HepG2 (cell line): ENCODE measurements at regions not wholly inside any gene's neighbourhood (a gene's known extent, or its start where the extent isn't known, plus 50 kb on each side); places are given as distances from the start of the nearest gene placed in this dataset.

Experiments
- ATAC-seq: fragments of 200-7000 bp; cut with Tn5 transposase; 3 replicates; pipeline ENCODE4 v1.9.1; 2020; ENCODE audit warnings: mild to moderate bottlenecking, moderate library complexity
- BruUV-seq: library from RNA; stranded (reverse); fragments of 400-500 nt; replicated peaks from 2 replicates; lab custom pipeline; 2021; lab: Mats Ljungman, UMichigan
- CTCF ChIA-PET: fragments of 300-600 bp; formaldehyde crosslinking; extraction: SDS; loops from one replicate; lab custom pipeline; 2021; ENCODE audit warnings: low total read pairs, inconsistent platforms, low intra/inter-chr PET ratio; lab: Yijun Ruan, JAX
- POLR2A ChIA-PET: fragments of 350-600 bp; sonication (Branson Sonifier 250); formaldehyde crosslinking; loops from one replicate; lab custom pipeline; 2020; ENCODE audit warnings: antibody characterized with exemption, inconsistent platforms; lab: Yijun Ruan, JAX
- DNase-seq: peaks from one replicate; pipeline ENCODE4 v3.0.0-alpha.2; 2015; ENCODE audit warnings: low spot score
- FAIRE-seq: peaks from 3 replicates; lab custom pipeline; 2011; peaks lifted over from hg19 to GRCh38; lab: Jason Lieb, UNC
- H2AFZ ChIP-seq: one replicate; pipeline ENCODE4 v1.6.1; 2011; ENCODE audit warnings: low read length, inconsistent platforms
- H3K27ac ChIP-seq: fragments of 300-600 bp; 3 replicates; pipeline ENCODE4 v1.8.0; 2011; ENCODE audit warnings: mixed run types, mild to moderate bottlenecking, mixed read lengths, low read length, inconsistent platforms; ENCODE audit not compliant: insufficient read depth; ENCODE audit errors: extremely low read length
- H3K27me3 ChIP-seq, 2 experiments: fragments of 200-600 bp in 1 of 2; 2 replicates in 1 of 2; 3 replicates in 1 of 2; pipeline versions ENCODE4 v1.6.0 to v1.8.0; 2011; ENCODE audit warnings: low read length in 2 of 2, mild to moderate bottlenecking in 2 of 2, moderate library complexity in 2 of 2, inconsistent platforms in 1 of 2; ENCODE audit not compliant: insufficient read depth in 2 of 2, control insufficient read depth in 1 of 2
- H3K36me3 ChIP-seq, 2 experiments: fragments of 200-600 bp in 1 of 2; replicated peaks in 1 of 2; 2 replicates in 1 of 2; 3 replicates in 1 of 2; pipeline versions ENCODE4 v1.5.1 to v1.8.0; 2011; ENCODE audit warnings: low read length in 2 of 2, inconsistent platforms in 1 of 2; ENCODE audit not compliant: insufficient read depth in 2 of 2, control insufficient read depth in 1 of 2
- H3K4me1 ChIP-seq: 2 replicates; pipeline ENCODE4 v1.5.1; 2012; ENCODE audit warnings: low read length, inconsistent platforms; ENCODE audit not compliant: insufficient read depth
- H3K4me2 ChIP-seq: 2 replicates; pipeline ENCODE4 v1.6.0; 2011; ENCODE audit warnings: low read depth, low read length, inconsistent platforms
- H3K4me3 ChIP-seq, 3 experiments: fragments of 200-600 bp in 1 of 3; sonication (generic), shearing (Covaris generic) in 1 of 3; replicated peaks in 1 of 3; 2 replicates each; pipeline ENCODE4 v1.5.1; 2011 to 2016; ENCODE audit warnings: low read length in 3 of 3, inconsistent platforms in 2 of 3, low read depth in 2 of 3, mild to moderate bottlenecking in 2 of 3, control low read depth in 1 of 3, mixed read lengths in 1 of 3; ENCODE audit not compliant: insufficient read depth in 1 of 3
- H3K79me2 ChIP-seq: one replicate; pipeline ENCODE4 v1.6.1; 2011; ENCODE audit warnings: low read length, inconsistent platforms; ENCODE audit not compliant: insufficient read depth
- H3K9ac ChIP-seq: 2 replicates; pipeline ENCODE4 v1.6.0; 2011; ENCODE audit warnings: mild to moderate bottlenecking, low read depth, low read length, inconsistent platforms; ENCODE audit not compliant: insufficient read depth
- H3K9me3 ChIP-seq: 2 replicates; pipeline ENCODE4 v1.5.1; 2012; ENCODE audit warnings: mild to moderate bottlenecking, low read length
- H4K20me1 ChIP-seq: 2 replicates; pipeline ENCODE4 v1.6.0; 2011; ENCODE audit warnings: inconsistent platforms, mild to moderate bottlenecking, low read length, moderate library complexity; ENCODE audit not compliant: insufficient read depth
- ARID2 ChIP-seq: sonication (generic); formaldehyde crosslinking; IDR thresholded peaks from 2 replicates; pipeline ENCODE4 v1.8.1; 2022; ENCODE audit warnings: mild to moderate bottlenecking, missing genetic modification reagents, borderline replicate concordance
- EED ChIP-seq: sonication (generic); formaldehyde crosslinking; IDR thresholded peaks from 2 replicates; pipeline ENCODE4 v1.5.0; 2020; ENCODE audit warnings: mild to moderate bottlenecking, missing genetic modification reagents
- GTF2F1 ChIP-seq: fragments of 150-350 bp; IDR thresholded peaks from 2 replicates; pipeline ENCODE4 v1.6.1; 2014; ENCODE audit warnings: low read length
- KLF12 ChIP-seq: sonication (generic); formaldehyde crosslinking; IDR thresholded peaks from 2 replicates; pipeline ENCODE4 v1.4.0; 2020; ENCODE audit warnings: missing genetic modification reagents, borderline replicate concordance
- MAFK ChIP-seq, 2 experiments: IDR thresholded peaks in 1 of 2; conservative IDR thresholded peaks in 1 of 2; 2 replicates each; pipeline ENCODE4 v1.6.1; 2011; ENCODE audit warnings: improper control_type of control experiment in 2 of 2, low read length in 2 of 2
- MTF2 ChIP-seq: sonication (generic); formaldehyde crosslinking; IDR thresholded peaks from 2 replicates; pipeline ENCODE4 v1.5.0; 2020; ENCODE audit warnings: missing genetic modification reagents, borderline replicate concordance
- NRL ChIP-seq: sonication (generic); formaldehyde crosslinking; IDR thresholded peaks from 2 replicates; pipeline ENCODE4 v1.5.0; 2020; ENCODE audit warnings: missing genetic modification reagents, mild to moderate bottlenecking, moderate library complexity, borderline replicate concordance
- RXRA ChIP-seq: sonication (generic); formaldehyde crosslinking; IDR thresholded peaks from 2 replicates; pipeline ENCODE4 v1.5.1; 2020; ENCODE audit warnings: missing genetic modification reagents
- SIX4 ChIP-seq: sonication (generic); formaldehyde crosslinking; IDR thresholded peaks from 2 replicates; pipeline ENCODE4 v1.4.0; 2020; ENCODE audit warnings: missing genetic modification reagents
- SKI ChIP-seq: fragments of 450-650 bp; IDR thresholded peaks from one replicate; pipeline ENCODE4 v1.6.1; 2018; ENCODE audit warnings: mild to moderate bottlenecking; ENCODE audit not compliant: partially characterized antibody
- SPEN ChIP-seq: sonication (generic); formaldehyde crosslinking; IDR thresholded peaks from 2 replicates; pipeline ENCODE4 v1.5.1; 2020; ENCODE audit warnings: low read depth, mild to moderate bottlenecking, missing genetic modification reagents
- TBP ChIP-seq: sonication (generic); formaldehyde crosslinking; IDR thresholded peaks from 2 replicates; pipeline ENCODE4 v1.5.0; 2020; ENCODE audit warnings: missing genetic modification reagents
- ZBTB3 ChIP-seq: sonication (generic); formaldehyde crosslinking; IDR thresholded peaks from 2 replicates; pipeline ENCODE4 v1.4.0; 2020; ENCODE audit warnings: low read depth, mild to moderate bottlenecking, moderate library complexity, missing genetic modification reagents, borderline replicate concordance
- WGBS: methylation state at CpG from one replicate; pipeline ENCODE4 v1.1.6; 2017; ENCODE audit warnings: low lambda C conversion rate; 5-methylcytosine and 5-hydroxymethylcytosine counted together
- in situ Hi-C: cut with HindIII; loops from 2 replicates; pipeline ENCODE4 v1.10.0; 2017; ENCODE audit warnings: low pct_unique_long_range_greater_than_20kb; ENCODE audit not compliant: extremely low pct_ligation_motif_present
- intact Hi-C: fragments of 100-400 bp; cut with micrococcal nuclease; formaldehyde crosslinking; loops from one replicate; pipeline ENCODE4 v1.10.0; 2022; ENCODE audit not compliant: unreplicated experiment
- TF ChIP-seq, protein P1 (sequence below): sonication (generic); formaldehyde crosslinking; IDR thresholded peaks from 2 replicates; pipeline ENCODE4 v1.5.1; 2020; ENCODE audit warnings: mild to moderate bottlenecking, missing genetic modification reagents, moderate library complexity
- TF ChIP-seq, protein P2 (sequence below): sonication (generic); formaldehyde crosslinking; IDR thresholded peaks from 2 replicates; pipeline ENCODE4 v1.8.1; 2023; ENCODE audit warnings: missing genetic modification reagents, inconsistent platforms, borderline replicate concordance
- TF ChIP-seq, protein P3 (sequence below): sonication (generic); formaldehyde crosslinking; IDR thresholded peaks from 2 replicates; pipeline ENCODE4 v1.4.0; 2020; ENCODE audit warnings: missing genetic modification reagents, borderline replicate concordance
- TF ChIP-seq, protein P4 (sequence below): sonication (generic); formaldehyde crosslinking; IDR thresholded peaks from 2 replicates; pipeline ENCODE4 v1.8.0; 2022; ENCODE audit warnings: missing genetic modification reagents, mild to moderate bottlenecking, moderate library complexity, borderline replicate concordance

DNA sequence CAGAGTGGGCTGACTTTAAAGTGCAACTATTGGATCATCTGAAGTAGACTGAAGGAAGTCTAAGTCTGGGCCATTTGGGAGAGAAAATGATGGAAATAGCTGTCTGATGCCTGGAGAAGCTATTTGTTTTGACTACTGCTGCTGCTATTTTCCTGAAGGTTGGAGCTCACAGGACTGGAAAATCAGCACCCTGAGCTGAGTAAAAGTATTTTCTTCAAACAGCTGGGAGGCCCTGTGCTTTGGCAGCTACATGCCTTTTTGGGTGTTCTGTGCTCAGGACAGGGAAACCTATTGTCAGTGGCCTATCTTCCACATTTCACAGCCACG is 302.6 kb downstream of the ENC1 start:
- CTCF ChIA-PET: no interaction called here
- no TSS peak for BruUV-seq
- Histone ChIP-seq H3K4me3 (no peak overlapping the region), H3K27me3 (peaks cover 0 to 7% of the 10 kb centered on the region in 2 experiments; a peak in 4 of 5 replicates), H2AFZ (no peak overlapping the region), H3K4me2 (no peak overlapping the region), H4K20me1 (no peaks in the 10 kb centered on the region), H3K4me1 (no peaks in the 10 kb centered on the region), H3K9me3 (no peaks in the 10 kb centered on the region), H3K9ac (no peak overlapping the region)
- FAIRE-seq (no peak), ATAC-seq (no peak)
- intact Hi-C loops: no loop called here
- TF ChIP-seq TBP: no peak
- no peak for TF ChIP-seq SIX4 (CRISPR knock-in tag)
- TF ChIP-seq, protein P1, sequence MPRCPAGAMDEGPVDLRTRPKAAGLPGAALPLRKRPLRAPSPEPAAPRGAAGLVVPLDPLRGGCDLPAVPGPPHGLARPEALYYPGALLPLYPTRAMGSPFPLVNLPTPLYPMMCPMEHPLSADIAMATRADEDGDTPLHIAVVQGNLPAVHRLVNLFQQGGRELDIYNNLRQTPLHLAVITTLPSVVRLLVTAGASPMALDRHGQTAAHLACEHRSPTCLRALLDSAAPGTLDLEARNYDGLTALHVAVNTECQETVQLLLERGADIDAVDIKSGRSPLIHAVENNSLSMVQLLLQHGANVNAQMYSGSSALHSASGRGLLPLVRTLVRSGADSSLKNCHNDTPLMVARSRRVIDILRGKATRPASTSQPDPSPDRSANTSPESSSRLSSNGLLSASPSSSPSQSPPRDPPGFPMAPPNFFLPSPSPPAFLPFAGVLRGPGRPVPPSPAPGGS: no peak
- TF ChIP-seq MTF2 (CRISPR knock-in tag): no peak
- no peak for TF ChIP-seq GTF2F1
- TF ChIP-seq SPEN: no peak
- no peak for TF ChIP-seq KLF12
- TF ChIP-seq, protein P2, sequence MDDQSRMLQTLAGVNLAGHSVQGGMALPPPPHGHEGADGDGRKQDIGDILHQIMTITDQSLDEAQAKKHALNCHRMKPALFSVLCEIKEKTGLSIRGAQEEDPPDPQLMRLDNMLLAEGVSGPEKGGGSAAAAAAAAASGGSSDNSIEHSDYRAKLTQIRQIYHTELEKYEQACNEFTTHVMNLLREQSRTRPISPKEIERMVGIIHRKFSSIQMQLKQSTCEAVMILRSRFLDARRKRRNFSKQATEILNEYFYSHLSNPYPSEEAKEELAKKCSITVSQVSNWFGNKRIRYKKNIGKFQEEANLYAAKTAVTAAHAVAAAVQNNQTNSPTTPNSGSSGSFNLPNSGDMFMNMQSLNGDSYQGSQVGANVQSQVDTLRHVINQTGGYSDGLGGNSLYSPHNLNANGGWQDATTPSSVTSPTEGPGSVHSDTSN: no peak
- no peak for TF ChIP-seq MAFK (conservative IDR thresholded peaks at IDR 0.05 in 1 of 2, IDR thresholded peaks at IDR 0.05 in 1 of 2; ENCODE audit: low read length in 2 of 2)
- TF ChIP-seq, protein P3, sequence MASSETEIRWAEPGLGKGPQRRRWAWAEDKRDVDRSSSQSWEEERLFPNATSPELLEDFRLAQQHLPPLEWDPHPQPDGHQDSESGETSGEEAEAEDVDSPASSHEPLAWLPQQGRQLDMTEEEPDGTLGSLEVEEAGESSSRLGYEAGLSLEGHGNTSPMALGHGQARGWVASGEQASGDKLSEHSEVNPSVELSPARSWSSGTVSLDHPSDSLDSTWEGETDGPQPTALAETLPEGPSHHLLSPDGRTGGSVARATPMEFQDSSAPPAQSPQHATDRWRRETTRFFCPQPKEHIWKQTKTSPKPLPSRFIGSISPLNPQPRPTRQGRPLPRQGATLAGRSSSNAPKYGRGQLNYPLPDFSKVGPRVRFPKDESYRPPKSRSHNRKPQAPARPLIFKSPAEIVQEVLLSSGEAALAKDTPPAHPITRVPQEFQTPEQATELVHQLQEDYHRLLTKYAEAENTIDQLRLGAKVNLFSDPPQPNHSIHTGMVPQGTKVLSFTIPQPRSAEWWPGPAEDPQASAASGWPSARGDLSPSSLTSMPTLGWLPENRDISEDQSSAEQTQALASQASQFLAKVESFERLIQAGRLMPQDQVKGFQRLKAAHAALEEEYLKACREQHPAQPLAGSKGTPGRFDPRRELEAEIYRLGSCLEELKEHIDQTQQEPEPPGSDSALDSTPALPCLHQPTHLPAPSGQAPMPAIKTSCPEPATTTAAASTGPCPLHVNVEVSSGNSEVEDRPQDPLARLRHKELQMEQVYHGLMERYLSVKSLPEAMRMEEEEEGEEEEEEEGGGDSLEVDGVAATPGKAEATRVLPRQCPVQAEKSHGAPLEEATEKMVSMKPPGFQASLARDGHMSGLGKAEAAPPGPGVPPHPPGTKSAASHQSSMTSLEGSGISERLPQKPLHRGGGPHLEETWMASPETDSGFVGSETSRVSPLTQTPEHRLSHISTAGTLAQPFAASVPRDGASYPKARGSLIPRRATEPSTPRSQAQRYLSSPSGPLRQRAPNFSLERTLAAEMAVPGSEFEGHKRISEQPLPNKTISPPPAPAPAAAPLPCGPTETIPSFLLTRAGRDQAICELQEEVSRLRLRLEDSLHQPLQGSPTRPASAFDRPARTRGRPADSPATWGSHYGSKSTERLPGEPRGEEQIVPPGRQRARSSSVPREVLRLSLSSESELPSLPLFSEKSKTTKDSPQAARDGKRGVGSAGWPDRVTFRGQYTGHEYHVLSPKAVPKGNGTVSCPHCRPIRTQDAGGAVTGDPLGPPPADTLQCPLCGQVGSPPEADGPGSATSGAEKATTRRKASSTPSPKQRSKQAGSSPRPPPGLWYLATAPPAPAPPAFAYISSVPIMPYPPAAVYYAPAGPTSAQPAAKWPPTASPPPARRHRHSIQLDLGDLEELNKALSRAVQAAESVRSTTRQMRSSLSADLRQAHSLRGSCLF (CRISPR knock-in tag): no peak
- no peak for TF ChIP-seq SKI
- TF ChIP-seq NRL (CRISPR knock-in tag): no peak
- TF ChIP-seq, protein P4, sequence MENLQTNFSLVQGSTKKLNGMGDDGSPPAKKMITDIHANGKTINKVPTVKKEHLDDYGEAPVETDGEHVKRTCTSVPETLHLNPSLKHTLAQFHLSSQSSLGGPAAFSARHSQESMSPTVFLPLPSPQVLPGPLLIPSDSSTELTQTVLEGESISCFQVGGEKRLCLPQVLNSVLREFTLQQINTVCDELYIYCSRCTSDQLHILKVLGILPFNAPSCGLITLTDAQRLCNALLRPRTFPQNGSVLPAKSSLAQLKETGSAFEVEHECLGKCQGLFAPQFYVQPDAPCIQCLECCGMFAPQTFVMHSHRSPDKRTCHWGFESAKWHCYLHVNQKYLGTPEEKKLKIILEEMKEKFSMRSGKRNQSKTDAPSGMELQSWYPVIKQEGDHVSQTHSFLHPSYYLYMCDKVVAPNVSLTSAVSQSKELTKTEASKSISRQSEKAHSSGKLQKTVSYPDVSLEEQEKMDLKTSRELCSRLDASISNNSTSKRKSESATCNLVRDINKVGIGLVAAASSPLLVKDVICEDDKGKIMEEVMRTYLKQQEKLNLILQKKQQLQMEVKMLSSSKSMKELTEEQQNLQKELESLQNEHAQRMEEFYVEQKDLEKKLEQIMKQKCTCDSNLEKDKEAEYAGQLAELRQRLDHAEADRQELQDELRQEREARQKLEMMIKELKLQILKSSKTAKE (CRISPR knock-in tag): no peak
- no peak for TF ChIP-seq ARID2
- no peak for TF ChIP-seq RXRA (CRISPR knock-in tag)
- TF ChIP-seq EED (CRISPR knock-in tag): no peak
- TF ChIP-seq ZBTB3: no peak
- TF ChIP-seq, all 625 proteins: peak for 0
- WGBS: 3% methylated on average over 1 of the region's 1 CpG
- Histone ChIP-seq H3K79me2 (no peaks in the 10 kb centered on the region), H3K27ac (no peak overlapping the region), H3K36me3 (no peaks in the 10 kb centered on the region)
- in situ Hi-C loops: no loop called here
- POLR2A ChIA-PET: interaction anchor here (1.5 kb wide), 1 partner anchor 303 kb away, joined by 3 read pairs; the partner anchor contains the start of gene ENC1
- DNase-seq: no peak
